GM12878 (cell line): ENCODE measurements at regions not wholly inside any gene's neighbourhood (a gene's known extent, or its start where the extent isn't known, plus 50 kb on each side); places are given as distances from the start of the nearest gene placed in this dataset.
"Not testable (repeated sequence)": the region's sequence is repeated elsewhere in the genome, so short reads cannot be mapped to it uniquely, and the experiment has no call there.

Experiments used
- ATAC-seq: fragments of 200-7000 bp; cut with Tn5 transposase; 3 replicates; pipeline ENCODE4 v1.9.1; 2020; ENCODE audit warnings: mild to moderate bottlenecking, moderate library complexity
- BruUV-seq: library from RNA; stranded (reverse); fragments of 400-500 nt; replicated peaks from 2 replicates; lab custom pipeline; 2021; lab: Mats Ljungman, UMichigan
- CTCF ChIA-PET: fragments of 300-600 bp; sonication (Branson Sonifier 250); formaldehyde crosslinking; extraction: SDS; loops from one replicate; lab custom pipeline; 2021; ENCODE audit warnings: inconsistent platforms; lab: Yijun Ruan, JAX
- POLR2A ChIA-PET: fragments of 350-600 bp; formaldehyde crosslinking; extraction: SDS; loops from one replicate; lab custom pipeline; 2021; ENCODE audit warnings: inconsistent platforms; lab: Charles Lee
- RAD21 ChIA-PET: fragments of 300-600 bp; sonication (Branson Sonifier 250); formaldehyde crosslinking; loops from one replicate; lab custom pipeline; 2023; ENCODE audit warnings: antibody characterized with exemption; ENCODE audit not compliant: unreplicated experiment; lab: Charles Lee
- SMC1A ChIA-PET: fragments of 300-600 bp; sonication (Branson Sonifier 250); formaldehyde crosslinking; loops from one replicate; lab custom pipeline; 2023; ENCODE audit not compliant: unreplicated experiment, uncharacterized antibody; lab: Charles Lee
- DNase-seq: peaks from one replicate; pipeline ENCODE4 v3.0.0-alpha.2; 2011; ENCODE audit warnings: low read depth, low spot score
- FAIRE-seq: peaks from 3 replicates; lab custom pipeline; 2011; peaks lifted over from hg19 to GRCh38; lab: Jason Lieb, UNC
- H2AFZ ChIP-seq: 2 replicates; pipeline ENCODE4 v1.6.0; 2011; ENCODE audit warnings: low read depth, low read length, control low read depth; ENCODE audit not compliant: control insufficient read depth
- H3K27ac ChIP-seq: 2 replicates; pipeline ENCODE4 v1.5.1; 2011; ENCODE audit warnings: control low read depth; ENCODE audit not compliant: control insufficient read depth, insufficient read depth
- H3K27me3 ChIP-seq, 2 experiments: replicated peaks in 1 of 2; 2 replicates each; pipeline versions ENCODE4 v1.6.0 to v1.6.1; 2011; ENCODE audit warnings: low read length in 1 of 2; ENCODE audit not compliant: control insufficient read depth in 2 of 2, insufficient read depth in 2 of 2
- H3K36me3 ChIP-seq, 2 experiments: 2 replicates each; pipeline ENCODE4 v1.5.1; 2011; ENCODE audit warnings: low read length in 1 of 2; ENCODE audit not compliant: control insufficient read depth in 2 of 2, insufficient read depth in 2 of 2
- H3K4me1 ChIP-seq: 2 replicates; pipeline ENCODE4 v1.6.1; 2011; ENCODE audit warnings: mild to moderate bottlenecking, low read length, moderate library complexity, mixed read lengths; ENCODE audit not compliant: control insufficient read depth, insufficient read depth
- H3K4me2 ChIP-seq: 2 replicates; pipeline ENCODE4 v1.6.0; 2011; ENCODE audit warnings: control low read depth; ENCODE audit not compliant: control insufficient read depth, insufficient read depth
- H3K4me3 ChIP-seq: fragments of 200-600 bp; sonication (generic); 2 replicates; pipeline ENCODE4 v1.5.1; 2016
- H3K79me2 ChIP-seq: 2 replicates; pipeline ENCODE4 v1.6.0; 2011; ENCODE audit warnings: low read length; ENCODE audit not compliant: control insufficient read depth, insufficient read depth
- H3K9ac ChIP-seq: 2 replicates; pipeline ENCODE4 v1.8.0; 2011; ENCODE audit warnings: low read length, control low read depth, mixed read lengths; ENCODE audit not compliant: control insufficient read depth, insufficient read depth
- H3K9me3 ChIP-seq: replicated peaks from 3 replicates; pipeline ENCODE4 v1.5.1; 2011; ENCODE audit warnings: mild to moderate bottlenecking, low read length; ENCODE audit not compliant: control insufficient read depth, insufficient read depth
- H4K20me1 ChIP-seq: 2 replicates; pipeline ENCODE4 v1.6.0; 2011; ENCODE audit not compliant: control insufficient read depth, insufficient read depth
- CREM ChIP-seq: IDR thresholded peaks from 2 replicates; pipeline ENCODE4 v1.6.1; 2014; ENCODE audit warnings: antibody characterized with exemption, low read depth
- GABPA ChIP-seq: IDR thresholded peaks from 2 replicates; pipeline ENCODE4 v1.6.1; 2014; ENCODE audit warnings: antibody characterized with exemption, low read depth, mild to moderate bottlenecking, inconsistent platforms
- ZNF622 ChIP-seq: fragments of 450-650 bp; IDR thresholded peaks from 2 replicates; pipeline ENCODE4 v1.6.1; 2017; ENCODE audit warnings: mild to moderate bottlenecking, inconsistent platforms
- WGBS: methylation state at CpG from one replicate; pipeline ENCODE4 v1.1.6; 2016; ENCODE audit warnings: low lambda C conversion rate; ENCODE audit not compliant: insufficient replicate concordance, insufficient coverage; ENCODE audit errors: missing lambda C conversion rate; 5-methylcytosine and 5-hydroxymethylcytosine counted together
- in situ Hi-C: fragments of 300-500 bp; cut with MboI; formaldehyde crosslinking; loops from 9 replicates; pipeline ENCODE4 v1.14.3; 2018; ENCODE audit warnings: mixed read lengths
- intact Hi-C: fragments of 100-400 bp; cut with micrococcal nuclease; formaldehyde crosslinking; loops from one replicate; pipeline ENCODE4 v1.14.2; 2022; ENCODE audit not compliant: unreplicated experiment
- TF ChIP-seq, protein P1 (sequence below): IDR thresholded peaks from 2 replicates; pipeline ENCODE4 v1.6.1; 2011; ENCODE audit warnings: low read depth, low read length, improper control_type of control experiment, borderline replicate concordance

DNA sequence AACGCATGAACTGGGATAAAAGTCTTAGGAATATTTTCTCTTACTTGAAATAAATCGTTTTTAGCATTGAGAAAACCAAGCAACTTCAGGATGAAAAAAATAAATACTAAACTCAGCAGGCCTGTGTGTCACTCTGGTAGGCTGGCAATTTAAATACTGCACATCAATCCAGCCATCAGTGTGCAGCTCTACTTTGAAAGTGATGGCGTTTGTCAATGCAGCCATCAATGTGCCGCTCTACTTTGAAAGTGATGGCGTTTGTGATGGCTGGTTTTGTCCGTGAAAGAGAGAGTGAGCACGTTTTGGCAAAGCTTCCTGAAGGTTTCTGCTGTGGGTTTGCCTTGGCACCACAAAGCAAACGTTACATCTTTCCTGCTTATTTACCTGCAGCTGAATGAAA is 543.5 kb upstream of the SALL3 start:
- intact Hi-C loops (no loop called here), in situ Hi-C loops (no loop called here)
- Histone ChIP-seq H3K27me3 (no peaks in the 10 kb centered on the region), H4K20me1 (no peaks in the 10 kb centered on the region), H3K9me3 (no peaks in the 10 kb centered on the region; the same call in 2 of the 3 replicates), H3K4me3 (no peak overlapping the region), H3K36me3 (no peaks in the 10 kb centered on the region), H3K27ac (no peak overlapping the region), H2AFZ (no peak overlapping the region), H3K4me2 (no peak overlapping the region), H3K4me1 (no peaks in the 10 kb centered on the region), H3K79me2 (no peaks in the 10 kb centered on the region), H3K9ac (no peak overlapping the region)
- BruUV-seq, result no TSS peak
- CTCF ChIA-PET, result no interaction called here
- FAIRE-seq (no peak), ATAC-seq (no peak), DNase-seq (no peak)
- WGBS, result 31% methylated on average over 8 of the region's 8 CpGs
- TF ChIP-seq CREM, result no peak
- TF ChIP-seq GABPA, result no peak
- TF ChIP-seq, protein P1, sequence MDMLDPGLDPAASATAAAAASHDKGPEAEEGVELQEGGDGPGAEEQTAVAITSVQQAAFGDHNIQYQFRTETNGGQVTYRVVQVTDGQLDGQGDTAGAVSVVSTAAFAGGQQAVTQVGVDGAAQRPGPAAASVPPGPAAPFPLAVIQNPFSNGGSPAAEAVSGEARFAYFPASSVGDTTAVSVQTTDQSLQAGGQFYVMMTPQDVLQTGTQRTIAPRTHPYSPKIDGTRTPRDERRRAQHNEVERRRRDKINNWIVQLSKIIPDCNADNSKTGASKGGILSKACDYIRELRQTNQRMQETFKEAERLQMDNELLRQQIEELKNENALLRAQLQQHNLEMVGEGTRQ, result no peak
- no peak for TF ChIP-seq ZNF622
- RAD21 ChIA-PET, result no interaction called here
- POLR2A ChIA-PET, result no interaction called here
- SMC1A ChIA-PET, result interaction anchor here (0.7 kb wide), 1 partner anchor 324 kb away, joined by 3 read pairs; no protein-coding TSS in a partner anchor

DNA sequence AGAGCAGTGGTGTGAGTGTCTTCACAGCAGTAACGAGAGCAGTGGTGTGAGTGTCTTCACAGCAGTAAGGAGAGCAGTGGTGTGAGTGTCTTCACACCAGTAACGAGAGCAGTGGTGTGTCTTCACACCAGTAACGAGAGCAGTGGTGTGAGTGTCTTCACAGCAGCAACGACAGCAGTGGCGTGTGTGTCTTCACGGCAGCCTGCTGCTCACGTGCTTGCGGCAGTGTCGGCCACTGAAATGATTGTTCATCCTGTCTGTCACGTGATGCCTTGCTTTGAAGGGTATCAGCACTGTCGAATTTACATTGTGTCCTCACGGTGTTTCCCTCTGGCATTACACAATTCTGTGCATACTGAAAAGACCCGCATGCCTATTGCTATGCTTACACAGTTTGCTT is 541.4 kb upstream of the SALL3 start:
- H3K4me1 ChIP-seq, ATAC-seq, DNase-seq, FAIRE-seq, CTCF ChIA-PET, H3K9me3 ChIP-seq, in situ Hi-C loops, RAD21 ChIA-PET, H3K4me2 ChIP-seq, intact Hi-C loops, H2AFZ ChIP-seq, POLR2A ChIA-PET, H3K27ac ChIP-seq, H3K79me2 ChIP-seq, BruUV-seq, H3K9ac ChIP-seq, SMC1A ChIA-PET, H3K36me3 ChIP-seq, H3K4me3 ChIP-seq, H3K27me3 ChIP-seq, H4K20me1 ChIP-seq: not testable (repeated sequence)
- 50% methylated on average over 13 of the region's 13 CpGs for WGBS
